ENCODE measurements at regions not wholly inside any gene's neighbourhood (a gene's known extent, or its start where the extent isn't known, plus 50 kb on each side); places are given as distances from the start of the nearest gene placed in this dataset.

GRCh38 chr20:6450841-6451240 is 316.6 kb upstream of the BMP2 start:
- TF ChIP-seq CTCF (IDR thresholded peaks at IDR 0.05) (no peak), POLR2AphosphoS5 (IDR thresholded peaks at IDR 0.05) (no peak)

Data from breast epithelium (tissue), 3 donors.